GM12865 (cell line): ENCODE measurements at regions not wholly inside any gene's neighbourhood (a gene's known extent, or its start where the extent isn't known, plus 50 kb on each side); places are given as distances from the start of the nearest gene placed in this dataset.
A peak's percentile ranks its signal among the peaks of the same experiment; 100 is the strongest.

Experiments used
- DNase-seq: peaks from one replicate; pipeline ENCODE4 v3.0.0; 2010; ENCODE audit warnings: low read depth
- H3K4me3 ChIP-seq: 2 replicates; pipeline ENCODE4 v1.5.1; 2011; ENCODE audit warnings: mild to moderate bottlenecking, low read depth, low read length, control low read depth
- TF ChIP-seq, protein P1 (sequence below): IDR thresholded peaks from 2 replicates; pipeline ENCODE4 v1.5.1; 2011; ENCODE audit warnings: low read length, control low read depth, low read depth, inconsistent platforms; ENCODE audit not compliant: insufficient read depth; ENCODE audit errors: missing control alignments

DNA sequence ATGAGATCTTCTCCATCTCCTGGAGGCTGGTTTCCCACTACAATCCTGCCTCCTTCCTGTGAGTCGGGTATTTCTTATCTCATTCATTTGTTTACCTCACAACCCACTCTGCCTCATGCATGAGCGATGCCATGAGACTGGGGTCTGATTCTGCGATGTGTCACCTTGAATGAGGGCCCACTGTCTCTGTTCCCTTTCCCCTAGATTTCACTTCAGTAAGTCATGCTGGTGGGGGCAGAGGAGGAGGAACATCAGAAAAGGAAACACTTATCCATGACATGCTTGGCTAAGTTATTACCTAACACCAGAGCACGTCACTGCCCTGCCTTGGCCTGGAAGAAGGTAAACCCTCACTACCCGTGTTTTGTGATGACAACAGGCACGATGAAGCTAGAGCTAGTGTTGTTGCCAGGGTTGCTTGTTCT is 337.4 kb upstream of the PRDM1 start:
- H3K4me3 ChIP-seq = no peak overlapping the region
- no peak for DNase-seq
- TF ChIP-seq, protein P1, sequence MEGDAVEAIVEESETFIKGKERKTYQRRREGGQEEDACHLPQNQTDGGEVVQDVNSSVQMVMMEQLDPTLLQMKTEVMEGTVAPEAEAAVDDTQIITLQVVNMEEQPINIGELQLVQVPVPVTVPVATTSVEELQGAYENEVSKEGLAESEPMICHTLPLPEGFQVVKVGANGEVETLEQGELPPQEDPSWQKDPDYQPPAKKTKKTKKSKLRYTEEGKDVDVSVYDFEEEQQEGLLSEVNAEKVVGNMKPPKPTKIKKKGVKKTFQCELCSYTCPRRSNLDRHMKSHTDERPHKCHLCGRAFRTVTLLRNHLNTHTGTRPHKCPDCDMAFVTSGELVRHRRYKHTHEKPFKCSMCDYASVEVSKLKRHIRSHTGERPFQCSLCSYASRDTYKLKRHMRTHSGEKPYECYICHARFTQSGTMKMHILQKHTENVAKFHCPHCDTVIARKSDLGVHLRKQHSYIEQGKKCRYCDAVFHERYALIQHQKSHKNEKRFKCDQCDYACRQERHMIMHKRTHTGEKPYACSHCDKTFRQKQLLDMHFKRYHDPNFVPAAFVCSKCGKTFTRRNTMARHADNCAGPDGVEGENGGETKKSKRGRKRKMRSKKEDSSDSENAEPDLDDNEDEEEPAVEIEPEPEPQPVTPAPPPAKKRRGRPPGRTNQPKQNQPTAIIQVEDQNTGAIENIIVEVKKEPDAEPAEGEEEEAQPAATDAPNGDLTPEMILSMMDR = no peak

DNA sequence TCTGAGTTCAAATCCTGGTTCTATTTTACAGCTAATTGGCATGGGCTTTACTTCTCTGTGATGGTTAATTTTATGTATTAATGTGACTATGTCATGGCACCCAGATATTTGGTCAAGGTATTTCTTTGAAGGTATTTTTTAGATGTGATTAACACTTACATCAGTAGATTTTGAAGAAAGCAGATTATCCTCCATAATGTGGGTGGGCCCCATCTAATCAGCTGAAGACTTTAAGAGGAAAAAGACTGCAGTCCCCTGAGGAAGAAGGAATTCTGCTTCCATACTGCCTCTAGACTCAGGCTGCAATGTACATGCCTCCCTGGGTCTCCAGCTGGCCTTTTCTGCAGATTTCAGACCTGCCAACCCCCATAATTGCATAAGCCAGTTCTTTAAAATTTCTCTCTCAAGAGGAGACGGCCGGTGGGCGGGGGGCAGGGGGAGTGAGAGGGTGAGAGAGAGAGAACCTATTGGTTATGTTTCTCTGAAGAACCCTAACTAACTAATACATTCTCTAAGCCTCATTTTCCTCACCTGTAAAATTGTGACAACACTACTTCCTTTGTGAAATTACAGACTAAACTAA is 338.2 kb upstream of the PRDM1 start:
- TF ChIP-seq, protein P1 = no peak
- H3K4me3 ChIP-seq = no peak overlapping the region
- no peak for DNase-seq

DNA sequence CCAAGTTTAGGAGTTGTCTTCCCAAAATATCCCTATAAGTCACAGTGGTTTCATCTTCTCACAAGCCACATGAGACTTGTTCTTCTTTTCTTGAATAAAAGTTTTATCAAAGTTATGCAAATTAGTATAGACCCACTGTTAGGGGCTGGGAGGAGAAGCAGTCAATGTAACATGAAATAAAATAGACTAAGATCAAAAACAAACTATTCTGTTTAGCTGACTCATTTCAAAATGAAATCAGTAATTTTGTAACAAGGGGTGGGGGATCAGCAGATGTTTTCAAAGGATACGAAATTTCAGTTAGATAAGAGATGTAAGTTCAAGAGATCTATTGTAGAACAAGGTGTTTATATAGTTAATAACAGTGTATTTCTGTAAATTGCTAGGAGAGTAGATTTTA is 339.6 kb upstream of the PRDM1 start:
- H3K4me3 ChIP-seq = no peak overlapping the region
- DNase-seq = peak; percentile 52
- TF ChIP-seq, protein P1 = no peak

DNA sequence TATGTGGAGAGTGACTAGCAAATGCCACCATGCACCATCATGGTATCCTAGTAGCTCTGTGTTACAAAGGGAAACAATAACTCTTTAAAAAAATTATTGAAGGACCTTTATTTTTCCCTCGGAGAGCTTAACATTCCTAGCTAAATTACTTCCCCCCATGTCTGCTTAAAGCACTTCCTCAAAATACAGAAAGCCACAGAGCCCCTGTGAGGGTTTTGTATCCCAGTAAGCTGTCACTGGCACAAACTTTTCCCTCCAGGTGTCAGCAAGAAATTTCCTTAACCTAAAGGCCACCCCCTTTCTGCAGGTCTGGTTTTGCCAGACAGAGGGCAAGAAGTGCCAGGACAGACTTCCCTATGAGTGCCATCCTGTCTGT is 340.0 kb upstream of the PRDM1 start:
- TF ChIP-seq, protein P1 = no peak
- H3K4me3 ChIP-seq = no peak overlapping the region
- DNase-seq = no peak

DNA sequence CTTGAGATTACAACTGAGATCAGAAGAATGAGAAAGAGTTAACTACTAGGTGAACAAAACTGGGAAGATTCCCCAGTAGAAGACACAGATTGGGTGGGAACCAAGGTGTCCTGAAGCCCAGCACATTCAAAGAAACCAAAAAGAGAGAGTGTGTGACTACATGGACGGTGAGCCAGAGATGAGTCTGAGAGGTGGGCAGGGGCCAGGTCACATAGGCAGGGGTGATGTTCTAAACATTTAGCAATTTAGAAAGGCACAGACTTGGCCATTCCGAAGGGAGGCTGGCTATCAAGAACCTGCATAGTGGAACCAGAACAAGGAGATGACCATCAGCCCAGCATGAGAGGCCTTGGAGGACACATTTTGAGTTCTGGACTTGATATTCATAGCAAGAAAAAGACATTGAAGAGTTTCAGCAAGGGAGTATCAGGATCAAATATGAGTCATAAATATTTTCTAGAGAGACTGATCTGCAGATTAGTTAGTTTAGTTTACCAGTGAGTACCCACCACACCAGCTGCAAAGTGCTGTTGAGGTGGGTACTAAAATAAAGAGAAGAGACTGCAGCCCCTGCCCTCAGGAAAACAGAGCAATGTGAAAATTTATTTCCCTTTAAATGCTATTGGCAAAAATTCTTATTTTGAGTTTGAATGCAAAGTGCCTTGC is 340.5 kb upstream of the PRDM1 start:
- peak; percentile 48 for DNase-seq
- H3K4me3 ChIP-seq = no peak overlapping the region
- TF ChIP-seq, protein P1 = no peak

DNA sequence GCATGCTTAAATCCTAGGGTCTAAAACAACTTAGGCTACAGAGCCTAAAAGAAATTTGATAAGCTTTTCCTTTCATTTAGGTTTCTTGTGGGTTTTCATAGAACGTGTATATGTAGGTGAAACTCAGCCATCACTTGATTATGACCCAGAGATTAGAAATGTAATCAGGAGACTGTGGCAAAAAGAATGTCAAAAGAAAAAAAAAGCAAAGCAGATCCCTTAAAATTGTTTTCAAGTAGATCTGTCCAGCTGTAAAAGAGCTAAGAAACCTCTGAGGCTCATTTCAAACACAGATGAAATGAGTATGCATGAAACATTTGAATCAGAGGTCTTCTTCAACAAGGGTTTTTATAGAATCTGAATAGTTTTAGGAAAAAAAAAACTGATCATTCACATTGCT is 341.3 kb upstream of the PRDM1 start:
- TF ChIP-seq, protein P1 = no peak
- DNase-seq = no peak
- no peak overlapping the region for H3K4me3 ChIP-seq
